ENCODE measurements at regions not wholly inside any gene's neighbourhood (a gene's known extent, or its start where the extent isn't known, plus 50 kb on each side); places are given as distances from the start of the nearest gene placed in this dataset.
A peak's percentile ranks its signal among the peaks of the same experiment; 100 is the strongest.

DNA sequence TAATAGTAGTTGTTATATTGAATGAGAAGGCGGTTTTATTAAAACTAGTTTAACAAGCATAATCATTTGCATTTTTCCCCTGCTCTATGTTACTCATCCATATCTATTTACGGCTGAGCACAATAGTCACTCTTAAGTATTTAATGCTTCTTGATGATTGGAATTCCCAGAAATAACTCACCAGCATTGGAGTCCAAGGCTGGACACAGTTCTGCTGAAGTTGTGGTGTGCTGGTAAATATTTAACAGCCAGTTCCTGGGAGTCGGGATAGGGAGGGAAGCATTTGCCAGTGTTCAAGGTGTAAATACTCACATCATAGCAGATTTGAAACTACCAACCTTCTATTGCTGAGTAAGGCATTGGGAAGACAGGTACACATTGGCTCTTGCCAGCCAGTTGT lies 315.1 kb downstream of the MTX2 start:
- Histone ChIP-seq H2BK12ac (ENCODE audit: low read length in 2 of 2) (no peak overlapping the region), H2BK15ac (ENCODE audit: low read depth, poor library complexity, severe bottlenecking) (no peak overlapping the region), H2BK5ac (ENCODE audit: low read depth, low read length, poor library complexity, severe bottlenecking) (no peak overlapping the region), H3K4ac (ENCODE audit: low read depth in 1 of 2, low read length in 2 of 2) (no peak overlapping the region), H3K4me3 (ENCODE audit: insufficient read depth in 1 of 2, low read depth in 1 of 2, low read length in 2 of 2) (peak overlapping the region in 1 of 2 experiments; percentile 65), H3K18ac (ENCODE audit: low read depth in 1 of 2, low read length in 2 of 2) (peak overlapping the region in 1 of 2 experiments; percentile 57), H3K23ac (ENCODE audit: low read length in 2 of 2) (no peak overlapping the region), H3K9ac (ENCODE audit: low read length) (peak overlapping the region; percentile 70), H4K91ac (ENCODE audit: low read length) (no peak overlapping the region), H3K4me2 (ENCODE audit: low read length, poor library complexity, severe bottlenecking) (no peak overlapping the region), H3K4me1 (ENCODE audit: control insufficient read depth, insufficient read depth, low read depth, low read length) (peaks cover 1% of the 10 kb centered on the region), H3K27ac (ENCODE audit: low read length, poor library complexity, severe bottlenecking) (peak overlapping the region; percentile 10), H3K79me1 (replicated peaks; ENCODE audit: low read length, poor library complexity, severe bottlenecking) (no peaks in the 10 kb centered on the region), H3K14ac (ENCODE audit: low read length in 2 of 2) (no peak overlapping the region), H3K36me3 (ENCODE audit: control insufficient read depth in 1 of 2, insufficient read depth in 2 of 2, low read depth in 1 of 2, low read length in 2 of 2) (no peaks in the 10 kb centered on the region), H4K8ac (ENCODE audit: low read length) (no peak overlapping the region), H2AFZ (ENCODE audit: low read depth, low read length) (no peak overlapping the region), H3K9me3 (ENCODE audit: control insufficient read depth, low read length) (no peaks in the 10 kb centered on the region), H2AK5ac (ENCODE audit: low read length, severe bottlenecking) (no peak overlapping the region), H3K27me3 (ENCODE audit: control insufficient read depth in 1 of 2, insufficient read depth in 1 of 2, low read length in 2 of 2) (peaks cover 0 to 3% of the 10 kb centered on the region in 2 experiments), H2BK120ac (ENCODE audit: low read depth, low read length) (no peak overlapping the region)
- peak; percentile 43 for DNase-seq
- 40% methylated on average over 2 of the region's 3 CpGs for WGBS

DNA sequence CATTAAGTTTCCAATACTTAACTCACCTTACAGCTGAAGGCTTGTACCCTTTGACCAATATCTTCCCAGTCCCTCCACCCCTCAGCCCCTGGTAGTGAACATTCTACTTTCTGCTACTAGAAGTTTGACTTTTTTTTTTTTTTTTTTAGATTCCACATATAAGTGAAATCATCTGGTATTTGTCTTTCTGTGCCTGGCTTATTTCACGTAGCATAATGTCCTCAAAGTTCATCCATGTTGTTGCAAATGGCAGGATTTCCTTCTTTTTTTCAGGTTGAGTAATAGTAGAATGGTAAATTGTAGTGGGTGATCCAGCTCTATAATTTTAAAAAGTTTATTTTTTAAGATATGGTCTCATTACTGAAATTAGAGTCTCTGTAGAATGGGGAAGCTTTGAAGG lies 316.0 kb downstream of the MTX2 start:
- no peak overlapping the region for H3K14ac ChIP-seq (ENCODE audit: low read length in 2 of 2)
- no peaks in the 10 kb centered on the region for H3K9me3 ChIP-seq (ENCODE audit: control insufficient read depth, low read length)
- H3K4ac ChIP-seq (ENCODE audit: low read depth in 1 of 2, low read length in 2 of 2): no peak overlapping the region
- no peak overlapping the region for H2BK120ac ChIP-seq (ENCODE audit: low read depth, low read length)
- H2BK15ac ChIP-seq (ENCODE audit: low read depth, poor library complexity, severe bottlenecking): no peak overlapping the region
- no peak overlapping the region for H3K4me3 ChIP-seq (ENCODE audit: insufficient read depth in 1 of 2, low read depth in 1 of 2, low read length in 2 of 2)
- peaks cover 1% of the 10 kb centered on the region for H3K4me1 ChIP-seq (ENCODE audit: control insufficient read depth, insufficient read depth, low read depth, low read length)
- no peak overlapping the region for H2BK5ac ChIP-seq (ENCODE audit: low read depth, low read length, poor library complexity, severe bottlenecking)
- H3K9ac ChIP-seq (ENCODE audit: low read length): no peak overlapping the region
- no peak overlapping the region for H2BK12ac ChIP-seq (ENCODE audit: low read length in 2 of 2)
- H3K36me3 ChIP-seq (ENCODE audit: control insufficient read depth in 1 of 2, insufficient read depth in 2 of 2, low read depth in 1 of 2, low read length in 2 of 2): no peaks in the 10 kb centered on the region
- no peak overlapping the region for H2AK5ac ChIP-seq (ENCODE audit: low read length, severe bottlenecking)
- H3K27me3 ChIP-seq (ENCODE audit: control insufficient read depth in 1 of 2, insufficient read depth in 1 of 2, low read length in 2 of 2): peaks cover 0 to 3% of the 10 kb centered on the region in 2 experiments
- H3K79me1 ChIP-seq (replicated peaks; ENCODE audit: low read length, poor library complexity, severe bottlenecking): no peaks in the 10 kb centered on the region
- no peak overlapping the region for H4K8ac ChIP-seq (ENCODE audit: low read length)
- H3K23ac ChIP-seq (ENCODE audit: low read length in 2 of 2): no peak overlapping the region
- H3K4me2 ChIP-seq (ENCODE audit: low read length, poor library complexity, severe bottlenecking): no peak overlapping the region
- DNase-seq: no peak
- H2AFZ ChIP-seq (ENCODE audit: low read depth, low read length): no peak overlapping the region
- WGBS: 88% methylated on average over 1 of the region's 1 CpG
- no peak overlapping the region for H3K18ac ChIP-seq (ENCODE audit: low read depth in 1 of 2, low read length in 2 of 2)
- no peak overlapping the region for H4K91ac ChIP-seq (ENCODE audit: low read length)
- no peak overlapping the region for H3K27ac ChIP-seq (ENCODE audit: low read length, poor library complexity, severe bottlenecking)

DNA sequence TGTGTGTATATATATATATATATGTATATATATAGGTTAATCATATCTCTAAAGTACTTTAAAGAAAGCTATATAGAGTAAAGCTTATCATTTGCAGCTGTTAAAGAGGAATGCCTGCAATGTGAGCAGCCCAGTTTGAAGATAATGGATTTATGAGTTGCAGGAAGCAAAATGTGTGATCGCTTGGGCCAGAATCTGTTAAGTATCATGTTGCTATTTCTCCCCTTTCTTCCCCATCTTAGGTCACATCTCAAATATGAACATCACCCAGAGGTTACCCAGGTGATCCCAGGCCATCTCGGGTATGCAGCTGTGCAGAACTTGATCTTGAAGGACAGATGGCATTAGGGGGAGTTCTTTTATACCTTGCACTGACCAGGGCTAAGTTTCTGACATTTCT lies 316.5 kb downstream of the MTX2 start:
- Histone ChIP-seq H3K4me3 (ENCODE audit: insufficient read depth in 1 of 2, low read depth in 1 of 2, low read length in 2 of 2) (no peak overlapping the region), H4K8ac (ENCODE audit: low read length) (no peak overlapping the region), H3K9ac (ENCODE audit: low read length) (no peak overlapping the region), H2AK5ac (ENCODE audit: low read length, severe bottlenecking) (no peak overlapping the region), H2BK120ac (ENCODE audit: low read depth, low read length) (no peak overlapping the region), H2AFZ (ENCODE audit: low read depth, low read length) (no peak overlapping the region), H2BK12ac (ENCODE audit: low read length in 2 of 2) (no peak overlapping the region), H3K14ac (ENCODE audit: low read length in 2 of 2) (no peak overlapping the region), H3K23ac (ENCODE audit: low read length in 2 of 2) (no peak overlapping the region), H3K79me1 (replicated peaks; ENCODE audit: low read length, poor library complexity, severe bottlenecking) (no peaks in the 10 kb centered on the region), H3K4ac (ENCODE audit: low read depth in 1 of 2, low read length in 2 of 2) (no peak overlapping the region), H3K18ac (ENCODE audit: low read depth in 1 of 2, low read length in 2 of 2) (no peak overlapping the region), H3K4me2 (ENCODE audit: low read length, poor library complexity, severe bottlenecking) (no peak overlapping the region), H3K27me3 (ENCODE audit: control insufficient read depth in 1 of 2, insufficient read depth in 1 of 2, low read length in 2 of 2) (peaks cover 0 to 3% of the 10 kb centered on the region in 2 experiments), H4K91ac (ENCODE audit: low read length) (no peak overlapping the region), H3K27ac (ENCODE audit: low read length, poor library complexity, severe bottlenecking) (no peak overlapping the region), H2BK15ac (ENCODE audit: low read depth, poor library complexity, severe bottlenecking) (no peak overlapping the region), H2BK5ac (ENCODE audit: low read depth, low read length, poor library complexity, severe bottlenecking) (no peak overlapping the region), H3K9me3 (ENCODE audit: control insufficient read depth, low read length) (no peaks in the 10 kb centered on the region), H3K4me1 (ENCODE audit: control insufficient read depth, insufficient read depth, low read depth, low read length) (peaks cover 1% of the 10 kb centered on the region), H3K36me3 (ENCODE audit: control insufficient read depth in 1 of 2, insufficient read depth in 2 of 2, low read depth in 1 of 2, low read length in 2 of 2) (no peaks in the 10 kb centered on the region)
- no peak for DNase-seq
- WGBS: 44% methylated on average over 1 of the region's 2 CpGs

DNA sequence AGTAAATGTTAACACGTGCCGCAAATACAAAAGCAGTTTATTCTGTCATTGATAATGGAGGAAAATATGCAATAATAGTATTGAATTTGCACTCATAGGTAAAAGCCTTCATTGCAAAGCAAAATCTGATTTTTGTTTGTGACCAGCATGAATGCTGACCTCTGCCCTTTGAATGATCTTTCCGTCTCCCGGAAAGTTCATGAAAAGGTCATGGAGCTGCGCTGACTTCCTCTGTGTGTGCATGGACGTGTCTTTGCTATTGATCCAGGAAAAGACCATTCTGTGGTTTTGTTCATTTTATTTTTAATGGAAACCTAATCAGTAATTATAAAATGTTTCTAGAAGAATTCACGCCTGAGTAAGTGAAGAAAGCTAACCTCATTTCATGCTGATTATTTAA lies 320.0 kb downstream of the MTX2 start:
- Histone ChIP-seq H3K4me2 (ENCODE audit: low read length, poor library complexity, severe bottlenecking) (no peak overlapping the region), H3K27me3 (ENCODE audit: control insufficient read depth in 1 of 2, insufficient read depth in 1 of 2, low read length in 2 of 2) (peaks cover 0 to 6% of the 10 kb centered on the region in 2 experiments), H4K8ac (ENCODE audit: low read length) (no peak overlapping the region), H2BK15ac (ENCODE audit: low read depth, poor library complexity, severe bottlenecking) (no peak overlapping the region), H4K91ac (ENCODE audit: low read length) (no peak overlapping the region), H3K9me3 (ENCODE audit: control insufficient read depth, low read length) (no peaks in the 10 kb centered on the region), H2BK12ac (ENCODE audit: low read length in 2 of 2) (no peak overlapping the region), H2AK5ac (ENCODE audit: low read length, severe bottlenecking) (no peak overlapping the region), H2BK120ac (ENCODE audit: low read depth, low read length) (no peak overlapping the region), H3K18ac (ENCODE audit: low read depth in 1 of 2, low read length in 2 of 2) (no peak overlapping the region), H3K79me1 (replicated peaks; ENCODE audit: low read length, poor library complexity, severe bottlenecking) (no peaks in the 10 kb centered on the region), H3K9ac (ENCODE audit: low read length) (no peak overlapping the region), H3K4ac (ENCODE audit: low read depth in 1 of 2, low read length in 2 of 2) (no peak overlapping the region), H3K27ac (ENCODE audit: low read length, poor library complexity, severe bottlenecking) (no peak overlapping the region), H3K4me1 (ENCODE audit: control insufficient read depth, insufficient read depth, low read depth, low read length) (no peaks in the 10 kb centered on the region), H3K23ac (ENCODE audit: low read length in 2 of 2) (no peak overlapping the region), H3K14ac (ENCODE audit: low read length in 2 of 2) (no peak overlapping the region), H2BK5ac (ENCODE audit: low read depth, low read length, poor library complexity, severe bottlenecking) (no peak overlapping the region), H3K4me3 (ENCODE audit: insufficient read depth in 1 of 2, low read depth in 1 of 2, low read length in 2 of 2) (no peak overlapping the region), H3K36me3 (ENCODE audit: control insufficient read depth in 1 of 2, insufficient read depth in 2 of 2, low read depth in 1 of 2, low read length in 2 of 2) (no peaks in the 10 kb centered on the region), H2AFZ (ENCODE audit: low read depth, low read length) (no peak overlapping the region)
- WGBS: 83% methylated on average over 5 of the region's 7 CpGs
- DNase-seq: no peak
